ENCODE measurements at regions not wholly inside any gene's neighbourhood (a gene's known extent, or its start where the extent isn't known, plus 50 kb on each side); places are given as distances from the start of the nearest gene placed in this dataset.

GRCh38 chr6:23457321-23457720 lies 668.7 kb upstream of the NRSN1 start:
- TF ChIP-seq CTCF (IDR thresholded peaks at IDR 0.05; ENCODE audit: low read depth, low read length, poor library complexity, severe bottlenecking) = no peak
- no peak for TF ChIP-seq EZH2phosphoT487 (IDR thresholded peaks at IDR 0.05; ENCODE audit: borderline replicate concordance, low read length)

Data from DOHH2 (cell line).